ENCODE measurements at regions not wholly inside any gene's neighbourhood (a gene's known extent, or its start where the extent isn't known, plus 50 kb on each side); places are given as distances from the start of the nearest gene placed in this dataset.

DNA sequence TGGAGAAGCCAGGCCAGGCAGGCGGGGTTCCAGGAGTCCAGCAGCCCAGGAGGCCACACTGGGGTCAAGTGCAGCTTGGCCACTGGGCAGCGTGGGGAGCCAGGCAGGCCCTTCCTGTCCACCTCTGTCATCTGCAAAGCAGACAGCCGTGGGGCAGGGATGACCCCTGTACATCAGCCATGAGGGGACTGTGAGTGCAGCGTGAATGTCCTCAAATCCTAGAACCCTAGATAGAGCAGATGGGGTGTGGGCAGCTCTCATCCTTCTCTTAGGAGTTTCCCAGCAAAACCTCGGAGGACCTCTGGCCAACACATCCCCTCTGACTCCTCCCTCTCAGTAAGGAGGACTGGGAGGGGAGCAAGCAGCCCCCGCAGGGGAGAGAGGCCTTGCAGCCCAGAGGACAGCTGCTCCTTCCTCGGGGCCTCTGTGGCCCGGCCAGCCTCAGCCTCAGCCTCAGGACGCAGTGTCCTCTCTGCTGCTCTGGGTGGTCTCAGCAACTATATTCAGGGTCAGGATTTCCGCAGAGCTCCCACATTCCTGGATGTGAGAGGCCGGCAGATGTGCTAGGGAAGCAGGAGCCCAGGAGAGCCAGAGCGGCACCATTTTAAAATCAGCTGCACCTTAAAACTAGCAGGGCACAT is 820.5 kb downstream of the BRD1 start:
- no peak for TF ChIP-seq ZC3H10 (CRISPR knock-in tag; IDR thresholded peaks at IDR 0.05)
- no peak for TF ChIP-seq ZFP3 (CRISPR knock-in tag; IDR thresholded peaks at IDR 0.05)
- TF ChIP-seq OSR1 (CRISPR knock-in tag; IDR thresholded peaks at IDR 0.05) = no peak
- no peak for TF ChIP-seq ZFP30 (CRISPR knock-in tag; IDR thresholded peaks at IDR 0.05)
- no peak for TF ChIP-seq CSDC2 (CRISPR knock-in tag; IDR thresholded peaks at IDR 0.05)
- TF ChIP-seq BACH2 (CRISPR knock-in tag; IDR thresholded peaks at IDR 0.05; ENCODE audit: borderline replicate concordance) = no peak
- no peak for TF ChIP-seq ARNTL (CRISPR knock-in tag; IDR thresholded peaks at IDR 0.05; ENCODE audit: borderline replicate concordance, low read depth)
- no peak for TF ChIP-seq RARB (CRISPR knock-in tag; IDR thresholded peaks at IDR 0.05)
- no peak for TF ChIP-seq ZNF8 (CRISPR knock-in tag; IDR thresholded peaks at IDR 0.05)
- no peak for TF ChIP-seq ZNF70 (CRISPR knock-in tag; IDR thresholded peaks at IDR 0.05)

Data from SK-N-SH treated with all-trans-retinoic acid at 6 μM for 48 hours (cell line).